Caco-2 (cell line): ENCODE measurements at regions not wholly inside any gene's neighbourhood (a gene's known extent, or its start where the extent isn't known, plus 50 kb on each side); places are given as distances from the start of the nearest gene placed in this dataset.

Experiments
- BruUV-seq: library from RNA; stranded (reverse); fragments of 400-500 nt; replicated peaks from 2 replicates; lab custom pipeline; 2021; lab: Mats Ljungman, UMichigan
- CTCF ChIA-PET: fragments of 300-600 bp; sonication (Branson Sonifier 250); formaldehyde crosslinking; loops from one replicate; lab custom pipeline; 2022; ENCODE audit warnings: antibody characterized with exemption; lab: Charles Lee
- POLR2A ChIA-PET: fragments of 300-600 bp; sonication (Branson Sonifier 250); formaldehyde crosslinking; loops from one replicate; lab custom pipeline; 2022; ENCODE audit warnings: antibody characterized with exemption; lab: Charles Lee
- DNase-seq, 2 experiments: peaks; one replicate each; pipeline versions ENCODE4 v3.0.0 to v3.0.0-alpha.2; 2020 to 2022
- H3K27me3 ChIP-seq: replicated peaks from 2 replicates; pipeline ENCODE4 v1.6.0; 2011; ENCODE audit warnings: low read length; ENCODE audit not compliant: control insufficient read depth, insufficient read depth
- H3K36me3 ChIP-seq: 2 replicates; pipeline ENCODE4 v1.5.1; 2011; ENCODE audit warnings: low read length; ENCODE audit not compliant: control insufficient read depth, insufficient read depth
- H3K4me1 ChIP-seq: fragments of 250-450 bp; sonication (Bioruptor Pico); 2 replicates; pipeline ENCODE4 v1.5.1; 2020; ENCODE audit warnings: mild to moderate bottlenecking
- H3K4me3 ChIP-seq: 2 replicates; pipeline ENCODE4 v1.5.1; 2011; ENCODE audit warnings: low read depth, mild to moderate bottlenecking, control low read depth, low read length
- H3K9me3 ChIP-seq: fragments of 250-450 bp; sonication (Bioruptor Pico); 2 replicates; pipeline ENCODE4 v1.5.1; 2020; ENCODE audit warnings: mild to moderate bottlenecking, moderate library complexity
- H3K27ac Mint-ChIP-seq: one replicate; pipeline ENCODE4 v1.8.0; 2022; ENCODE audit warnings: mixed read lengths; ENCODE audit not compliant: unreplicated experiment
- H3K27me3 Mint-ChIP-seq: one replicate; pipeline ENCODE4 v1.8.0; 2022; ENCODE audit warnings: mixed read lengths; ENCODE audit not compliant: insufficient read depth, unreplicated experiment
- H3K36me3 Mint-ChIP-seq: one replicate; pipeline ENCODE4 v1.8.0; 2022; ENCODE audit warnings: mild to moderate bottlenecking, mixed read lengths; ENCODE audit not compliant: insufficient read depth, unreplicated experiment
- H3K4me1 Mint-ChIP-seq: one replicate; pipeline ENCODE4 v1.8.0; 2022; ENCODE audit warnings: low read depth, mixed read lengths; ENCODE audit not compliant: unreplicated experiment
- H3K4me3 Mint-ChIP-seq: one replicate; pipeline ENCODE4 v1.8.0; 2022; ENCODE audit warnings: mild to moderate bottlenecking, moderate library complexity, mixed read lengths; ENCODE audit not compliant: unreplicated experiment
- H3K9me3 Mint-ChIP-seq: one replicate; pipeline ENCODE4 v1.8.0; 2022; ENCODE audit warnings: mixed read lengths; ENCODE audit not compliant: unreplicated experiment
- intact Hi-C: fragments of 100-400 bp; cut with micrococcal nuclease; formaldehyde crosslinking; loops from one replicate; pipeline ENCODE4 v1.10.0; 2022; ENCODE audit not compliant: unreplicated experiment
- TF ChIP-seq, protein P1 (sequence below), 2 experiments: fragments of 200-600 bp in 1 of 2; IDR thresholded peaks; 1 replicate in 1 of 2; 2 replicates in 1 of 2; pipeline versions ENCODE4 v1.5.1 to v1.8.0; 2011 to 2022; ENCODE audit warnings: antibody characterized with exemption in 1 of 2, control low read depth in 1 of 2, inconsistent platforms in 1 of 2, low read depth in 1 of 2, low read length in 1 of 2, mild to moderate bottlenecking in 1 of 2, moderate library complexity in 1 of 2; ENCODE audit not compliant: insufficient read depth in 1 of 2, severe bottlenecking in 1 of 2, unreplicated experiment in 1 of 2

DNA sequence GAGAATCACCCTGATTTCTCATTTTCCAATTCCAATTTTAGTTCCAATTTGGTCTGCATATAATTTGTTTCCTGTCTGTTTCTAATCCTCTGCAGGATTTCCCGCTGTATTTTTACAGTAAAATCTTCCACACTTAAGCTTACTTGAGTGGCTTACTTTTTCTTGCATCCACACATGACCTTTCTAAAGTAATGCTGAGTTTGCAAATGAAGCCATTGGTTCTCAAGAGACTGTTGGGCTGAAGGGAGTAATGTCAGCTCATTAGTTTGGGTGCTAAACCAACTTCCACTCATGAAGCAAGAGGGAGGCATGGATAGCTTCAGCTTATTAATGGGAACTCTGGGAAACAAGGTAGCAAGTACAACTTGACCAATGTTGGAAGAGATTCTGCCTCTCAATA, 146.4 kb downstream of the SNX10 start:
- Histone ChIP-seq H3K36me3 (no peaks in the 10 kb centered on the region), H3K27me3 (no peaks in the 10 kb centered on the region), H3K4me3 (no peak overlapping the region), H3K9me3 (no peaks in the 10 kb centered on the region), H3K4me1 (no peaks in the 10 kb centered on the region)
- Mint-ChIP-seq H3K36me3 (no peaks in the 10 kb centered on the region), H3K9me3 (no peaks in the 10 kb centered on the region), H3K4me1 (no peaks in the 10 kb centered on the region), H3K27me3 (peaks cover 4% of the 10 kb centered on the region), H3K27ac (no peak overlapping the region), H3K4me3 (no peak overlapping the region)
- POLR2A ChIA-PET: no interaction called here
- CTCF ChIA-PET: no interaction called here
- no peak for DNase-seq
- BruUV-seq: no TSS peak
- intact Hi-C loops: no loop called here
- TF ChIP-seq, protein P1, sequence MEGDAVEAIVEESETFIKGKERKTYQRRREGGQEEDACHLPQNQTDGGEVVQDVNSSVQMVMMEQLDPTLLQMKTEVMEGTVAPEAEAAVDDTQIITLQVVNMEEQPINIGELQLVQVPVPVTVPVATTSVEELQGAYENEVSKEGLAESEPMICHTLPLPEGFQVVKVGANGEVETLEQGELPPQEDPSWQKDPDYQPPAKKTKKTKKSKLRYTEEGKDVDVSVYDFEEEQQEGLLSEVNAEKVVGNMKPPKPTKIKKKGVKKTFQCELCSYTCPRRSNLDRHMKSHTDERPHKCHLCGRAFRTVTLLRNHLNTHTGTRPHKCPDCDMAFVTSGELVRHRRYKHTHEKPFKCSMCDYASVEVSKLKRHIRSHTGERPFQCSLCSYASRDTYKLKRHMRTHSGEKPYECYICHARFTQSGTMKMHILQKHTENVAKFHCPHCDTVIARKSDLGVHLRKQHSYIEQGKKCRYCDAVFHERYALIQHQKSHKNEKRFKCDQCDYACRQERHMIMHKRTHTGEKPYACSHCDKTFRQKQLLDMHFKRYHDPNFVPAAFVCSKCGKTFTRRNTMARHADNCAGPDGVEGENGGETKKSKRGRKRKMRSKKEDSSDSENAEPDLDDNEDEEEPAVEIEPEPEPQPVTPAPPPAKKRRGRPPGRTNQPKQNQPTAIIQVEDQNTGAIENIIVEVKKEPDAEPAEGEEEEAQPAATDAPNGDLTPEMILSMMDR (IDR thresholded peaks at IDR 0.05; ENCODE audit: insufficient read depth in 1 of 2, low read depth in 1 of 2, low read length in 1 of 2, severe bottlenecking in 1 of 2, unreplicated experiment in 1 of 2): no peak

DNA sequence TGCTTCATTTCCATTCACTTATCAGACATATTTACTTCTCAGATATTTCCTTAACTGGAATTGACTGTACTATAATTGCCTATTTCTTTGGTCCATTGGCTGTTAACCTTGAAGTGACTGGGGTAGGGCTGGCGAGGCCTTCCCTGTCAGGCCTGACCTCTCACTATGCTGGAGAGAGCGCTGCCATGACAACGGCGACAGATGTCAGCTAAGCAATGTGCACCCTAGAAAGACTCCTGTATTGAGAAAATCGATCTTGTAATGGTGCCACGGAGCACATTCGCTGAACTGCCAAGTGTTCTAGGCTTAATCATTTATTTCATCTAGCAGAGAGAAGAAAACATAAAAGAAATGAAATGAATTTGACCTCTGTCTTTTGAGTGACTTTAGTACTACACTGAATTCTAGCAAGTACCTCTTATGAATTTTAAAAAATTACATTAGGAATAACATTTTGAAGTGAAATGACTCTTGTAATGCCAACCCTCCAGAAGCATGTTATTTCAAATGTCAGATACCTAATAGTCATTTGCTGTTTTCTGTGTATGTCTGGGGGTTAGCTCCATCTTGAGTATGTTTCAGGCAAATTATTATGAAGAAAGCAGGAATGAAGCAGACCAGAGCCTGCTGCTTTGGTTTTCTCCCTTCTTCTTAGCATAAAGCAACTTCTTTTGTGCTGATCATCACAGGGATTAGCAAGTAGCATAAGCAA, 148.0 kb downstream of the SNX10 start:
- Mint-ChIP-seq H3K4me3 (no peak overlapping the region), H3K27me3 (no peaks in the 10 kb centered on the region), H3K36me3 (no peaks in the 10 kb centered on the region), H3K9me3 (no peaks in the 10 kb centered on the region), H3K4me1 (no peaks in the 10 kb centered on the region), H3K27ac (no peak overlapping the region)
- intact Hi-C loops: no loop called here
- TF ChIP-seq, protein P1 (IDR thresholded peaks at IDR 0.05; ENCODE audit: insufficient read depth in 1 of 2, low read depth in 1 of 2, low read length in 1 of 2, severe bottlenecking in 1 of 2, unreplicated experiment in 1 of 2): no peak
- Histone ChIP-seq H3K36me3 (no peaks in the 10 kb centered on the region), H3K9me3 (no peaks in the 10 kb centered on the region), H3K4me3 (no peak overlapping the region), H3K27me3 (no peaks in the 10 kb centered on the region), H3K4me1 (no peaks in the 10 kb centered on the region)
- POLR2A ChIA-PET: no interaction called here
- CTCF ChIA-PET: no interaction called here
- no TSS peak for BruUV-seq
- no peak for DNase-seq

DNA sequence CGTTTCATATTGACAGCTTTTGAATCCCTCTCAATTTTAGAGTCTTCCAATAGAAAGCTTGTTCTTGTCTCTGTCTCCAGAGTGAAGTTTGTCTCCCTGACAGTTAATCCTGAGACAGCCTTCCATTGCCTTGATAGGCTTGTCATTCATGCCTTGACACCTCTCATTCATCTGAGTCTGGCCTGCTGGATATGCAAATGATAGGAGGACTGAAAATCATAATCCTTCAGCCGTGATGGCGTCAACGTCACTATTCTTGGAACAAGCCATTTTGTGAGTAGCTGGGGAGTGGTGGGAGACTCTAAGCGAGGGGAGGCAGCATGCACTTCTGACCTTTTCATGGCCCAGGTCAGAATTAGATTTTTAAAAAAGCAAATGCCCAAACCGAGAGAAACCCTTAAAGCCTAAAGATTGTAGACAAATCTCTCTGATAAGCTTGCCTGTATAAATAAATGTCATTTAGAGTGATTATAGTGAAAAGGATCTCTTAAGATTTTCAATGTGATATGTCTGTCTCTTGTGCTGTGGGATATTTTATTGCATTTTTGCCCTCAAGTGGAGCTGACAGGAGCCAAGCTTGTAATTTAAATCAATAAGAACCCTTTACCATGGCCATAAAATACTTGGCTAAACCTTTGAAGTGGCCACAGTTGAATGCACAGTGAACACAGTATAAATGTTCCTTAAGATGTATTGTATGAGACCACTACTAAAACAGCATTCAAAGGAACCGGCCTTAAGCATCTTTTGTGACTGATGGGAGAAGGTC, 148.8 kb downstream of the SNX10 start:
- ChIA-PET POLR2A (no interaction called here), CTCF (no interaction called here)
- BruUV-seq: no TSS peak
- no peaks in the 10 kb centered on the region for H3K27me3 ChIP-seq
- no peak overlapping the region for H3K4me3 ChIP-seq
- Mint-ChIP-seq H3K36me3 (no peaks in the 10 kb centered on the region), H3K4me1 (no peaks in the 10 kb centered on the region), H3K27me3 (no peaks in the 10 kb centered on the region), H3K4me3 (no peak overlapping the region), H3K9me3 (no peaks in the 10 kb centered on the region), H3K27ac (no peak overlapping the region)
- DNase-seq: no peak
- intact Hi-C loops: no loop called here
- no peaks in the 10 kb centered on the region for H3K36me3 ChIP-seq
- H3K4me1 ChIP-seq: no peaks in the 10 kb centered on the region
- TF ChIP-seq, protein P1 (IDR thresholded peaks at IDR 0.05; ENCODE audit: insufficient read depth in 1 of 2, low read depth in 1 of 2, low read length in 1 of 2, severe bottlenecking in 1 of 2, unreplicated experiment in 1 of 2): no peak
- H3K9me3 ChIP-seq: no peaks in the 10 kb centered on the region
